IMR-90 (cell line): ENCODE measurements at regions not wholly inside any gene's neighbourhood (a gene's known extent, or its start where the extent isn't known, plus 50 kb on each side); places are given as distances from the start of the nearest gene placed in this dataset.

Experiments used
- ATAC-seq: fragments of 200-7000 bp; cut with Tn5 transposase; 2 replicates; pipeline ENCODE4 v1.9.1; 2020; ENCODE audit warnings: low read depth, mild to moderate bottlenecking, moderate library complexity
- BruUV-seq: library from RNA; stranded (reverse); fragments of 400-500 nt; replicated peaks from 2 replicates; lab custom pipeline; 2021; lab: Mats Ljungman, UMichigan
- CTCF ChIA-PET: fragments of 300-600 bp; formaldehyde crosslinking; extraction: SDS; loops from one replicate; lab custom pipeline; 2021; ENCODE audit warnings: antibody characterized with exemption; lab: Yijun Ruan, JAX
- POLR2A ChIA-PET: fragments of 300-600 bp; sonication (Branson Sonifier 250); formaldehyde crosslinking; loops from one replicate; lab custom pipeline; 2022; ENCODE audit warnings: antibody characterized with exemption; ENCODE audit not compliant: unreplicated experiment; lab: Charles Lee
- DNase-seq: peaks from one replicate; pipeline ENCODE4 v3.0.0; 2013
- H2AFZ ChIP-seq: replicated peaks from 2 replicates; pipeline ENCODE3; 2013; ENCODE audit warnings: low read length, mild to moderate bottlenecking; ENCODE audit not compliant: poor library complexity
- H2AK5ac ChIP-seq: 2 replicates; pipeline ENCODE4 v1.6.1; 2013; ENCODE audit warnings: low read depth, low read length, inconsistent platforms
- H2AK9ac ChIP-seq: replicated peaks from 2 replicates; pipeline ENCODE3; 2013; ENCODE audit warnings: mild to moderate bottlenecking, low read depth, low read length, moderate library complexity; ENCODE audit not compliant: poor library complexity
- H2BK120ac ChIP-seq: 2 replicates; pipeline ENCODE4 v1.6.1; 2013; ENCODE audit warnings: low read depth, low read length, inconsistent platforms
- H2BK15ac ChIP-seq: 3 replicates; pipeline ENCODE4 v1.6.1; 2013; ENCODE audit warnings: low read depth, low read length, inconsistent platforms
- H2BK20ac ChIP-seq: 2 replicates; pipeline ENCODE4 v1.6.1; 2013; ENCODE audit warnings: low read depth, mild to moderate bottlenecking, inconsistent platforms, low read length, moderate library complexity
- H2BK5ac ChIP-seq: 2 replicates; pipeline ENCODE4 v1.6.1; 2013; ENCODE audit warnings: mild to moderate bottlenecking, low read depth, low read length, inconsistent platforms; ENCODE audit not compliant: poor library complexity, severe bottlenecking
- H3K14ac ChIP-seq: replicated peaks from 2 replicates; pipeline ENCODE4 v1.6.1; 2013; ENCODE audit warnings: low read depth, low read length, inconsistent platforms
- H3K18ac ChIP-seq: 2 replicates; pipeline ENCODE4 v1.6.1; 2013; ENCODE audit warnings: low read depth, low read length, control low read depth
- H3K23ac ChIP-seq: 2 replicates; pipeline ENCODE4 v1.6.1; 2013; ENCODE audit warnings: low read depth, low read length, inconsistent platforms
- H3K27ac ChIP-seq: 2 replicates; pipeline ENCODE4 v1.5.1; 2013; ENCODE audit warnings: mild to moderate bottlenecking, control low read depth, low read length; ENCODE audit not compliant: insufficient read depth
- H3K27me3 ChIP-seq: 2 replicates; pipeline ENCODE4 v1.6.1; 2013; ENCODE audit warnings: low read length; ENCODE audit not compliant: control insufficient read depth, insufficient read depth
- H3K36me3 ChIP-seq: 2 replicates; pipeline ENCODE4 v1.6.1; 2013; ENCODE audit warnings: low read length, mixed read lengths; ENCODE audit not compliant: control insufficient read depth, insufficient read depth
- H3K4ac ChIP-seq: 2 replicates; pipeline ENCODE4 v1.6.1; 2013; ENCODE audit warnings: low read depth, low read length, inconsistent platforms
- H3K4me1 ChIP-seq: 2 replicates; pipeline ENCODE4 v1.6.1; 2013; ENCODE audit warnings: low read length, mixed read lengths; ENCODE audit not compliant: control insufficient read depth, insufficient read depth
- H3K4me2 ChIP-seq: 2 replicates; pipeline ENCODE4 v1.6.1; 2013; ENCODE audit warnings: low read depth, mild to moderate bottlenecking, control low read depth, low read length, moderate library complexity
- H3K4me3 ChIP-seq: 2 replicates; pipeline ENCODE4 v1.5.1; 2013; ENCODE audit warnings: low read depth, mild to moderate bottlenecking, control low read depth, low read length, moderate library complexity; ENCODE audit not compliant: insufficient read depth
- H3K56ac ChIP-seq: 2 replicates; pipeline ENCODE4 v1.6.1; 2013; ENCODE audit warnings: low read length, inconsistent platforms; ENCODE audit not compliant: insufficient read depth; ENCODE audit errors: extremely low read depth
- H3K79me1 ChIP-seq, 2 experiments: 2 replicates each; pipeline ENCODE4 v1.6.1; 2013; ENCODE audit warnings: low read length in 2 of 2, inconsistent platforms in 1 of 2, low read depth in 1 of 2
- H3K9ac ChIP-seq: 2 replicates; pipeline ENCODE4 v1.6.1; 2013; ENCODE audit warnings: low read depth, low read length, control low read depth
- H3K9me1 ChIP-seq: 2 replicates; pipeline ENCODE4 v1.6.1; 2013; ENCODE audit warnings: low read length, inconsistent platforms; ENCODE audit not compliant: insufficient read depth
- H3K9me3 ChIP-seq: 2 replicates; pipeline ENCODE4 v1.6.1; 2013; ENCODE audit warnings: low read length; ENCODE audit not compliant: control insufficient read depth, insufficient read depth
- H4K20me1 ChIP-seq: 2 replicates; pipeline ENCODE4 v1.6.1; 2013; ENCODE audit warnings: low read length, inconsistent platforms; ENCODE audit not compliant: insufficient read depth
- H4K5ac ChIP-seq: 2 replicates; pipeline ENCODE4 v1.6.1; 2013; ENCODE audit warnings: mild to moderate bottlenecking, low read depth, low read length, control low read depth
- H4K8ac ChIP-seq, 2 experiments: 2 replicates each; pipeline ENCODE4 v1.6.1; 2013; ENCODE audit warnings: low read depth in 2 of 2, low read length in 2 of 2, control low read depth in 1 of 2, inconsistent platforms in 1 of 2
- H4K91ac ChIP-seq: 2 replicates; pipeline ENCODE4 v1.6.1; 2013; ENCODE audit warnings: low read depth, low read length, inconsistent platforms; ENCODE audit not compliant: insufficient read depth
- BHLHE40 ChIP-seq: fragments of 150-350 bp; IDR thresholded peaks from 2 replicates; pipeline ENCODE4 v1.6.1; 2016; ENCODE audit warnings: mild to moderate bottlenecking, low read depth, low read length
- CEBPB ChIP-seq: IDR thresholded peaks from 2 replicates; pipeline ENCODE4 v1.6.1; 2012; ENCODE audit warnings: low read depth, low read length, improper control_type of control experiment
- CHD1 ChIP-seq: IDR thresholded peaks from 2 replicates; pipeline ENCODE4 v1.6.1; 2012; ENCODE audit warnings: low read depth, low read length, improper control_type of control experiment
- CTCF ChIP-seq: conservative IDR thresholded peaks from 2 replicates; pipeline ENCODE4 v1.5.1; 2012; ENCODE audit warnings: mild to moderate bottlenecking, low read depth, low read length, improper control_type of control experiment
- ELK1 ChIP-seq: fragments of 150-350 bp; IDR thresholded peaks from 2 replicates; pipeline ENCODE4 v1.6.1; 2016; ENCODE audit warnings: low read depth, mild to moderate bottlenecking, low read length, moderate library complexity, borderline replicate concordance
- FOS ChIP-seq: fragments of 150-350 bp; IDR thresholded peaks from 2 replicates; pipeline ENCODE4 v1.6.1; 2016; ENCODE audit warnings: low read depth, low read length
- MAFK ChIP-seq: IDR thresholded peaks from 2 replicates; pipeline ENCODE4 v1.6.1; 2012; ENCODE audit warnings: low read depth, low read length, improper control_type of control experiment
- MAZ ChIP-seq: IDR thresholded peaks from 2 replicates; pipeline ENCODE4 v1.6.1; 2012; ENCODE audit warnings: low read depth, mild to moderate bottlenecking, low read length, improper control_type of control experiment, moderate library complexity, borderline replicate concordance
- MXI1 ChIP-seq: IDR thresholded peaks from 2 replicates; pipeline ENCODE4 v1.6.1; 2012; ENCODE audit warnings: low read depth, mild to moderate bottlenecking, low read length, moderate library complexity, borderline replicate concordance
- NFE2L2 ChIP-seq: fragments of 150-350 bp; IDR thresholded peaks from 2 replicates; pipeline ENCODE4 v1.6.1; 2016; ENCODE audit warnings: low read depth, mild to moderate bottlenecking, low read length
- RAD21 ChIP-seq: IDR thresholded peaks from 2 replicates; pipeline ENCODE4 v1.6.1; 2012; ENCODE audit warnings: low read length, improper control_type of control experiment
- RCOR1 ChIP-seq: IDR thresholded peaks from 2 replicates; pipeline ENCODE4 v1.6.1; 2012; ENCODE audit warnings: mild to moderate bottlenecking, low read length, improper control_type of control experiment; ENCODE audit not compliant: insufficient replicate concordance
- SMC3 ChIP-seq: fragments of 150-350 bp; IDR thresholded peaks from 2 replicates; pipeline ENCODE4 v1.6.1; 2016; ENCODE audit warnings: low read depth, mild to moderate bottlenecking, antibody characterized with exemption, low read length, moderate library complexity
- USF2 ChIP-seq: fragments of 150-350 bp; IDR thresholded peaks from 2 replicates; pipeline ENCODE4 v1.6.1; 2017; ENCODE audit warnings: mild to moderate bottlenecking, antibody characterized with exemption, low read length, low read depth
- WGBS, 2 experiments: methylation state at CpG; one replicate each; pipeline versions ENCODE4 v1.1.5 to v1.1.7; 2013; ENCODE audit warnings: missing lambda C conversion rate in 2 of 2; ENCODE audit not compliant: insufficient read length in 1 of 2; ENCODE audit errors: extremely low coverage in 2 of 2; 5-methylcytosine and 5-hydroxymethylcytosine counted together
- dilution Hi-C: fragments of 300-500 bp; cut with HindIII; formaldehyde crosslinking; loops from one replicate; pipeline ENCODE4 v1.14.3; 2018; ENCODE audit warnings: low sequenced_read_pairs; ENCODE audit not compliant: unreplicated experiment
- in situ Hi-C: fragments of 300-500 bp; cut with MboI; formaldehyde crosslinking; loops from 3 replicates; pipeline ENCODE4 v1.14.3; 2019; ENCODE audit warnings: low sequenced_read_pairs, inconsistent platforms, mixed read lengths
- intact Hi-C: fragments of 100-400 bp; cut with micrococcal nuclease; formaldehyde crosslinking; loops from 2 replicates; pipeline ENCODE4 v1.10.0; 2022

GRCh38 chr2:211228559-211228958, 672.2 kb downstream of the CPS1 start:
- Histone ChIP-seq H3K27ac (no peak overlapping the region), H2BK15ac (no peak overlapping the region)
- BruUV-seq, result no TSS peak

More at GRCh38 chr2:211228559-211228958, 672.2 kb downstream of the CPS1 start:
- Histone ChIP-seq H3K9me1 (no peaks in the 10 kb centered on the region), H4K20me1 (no peaks in the 10 kb centered on the region), H3K27me3 (no peaks in the 10 kb centered on the region), H3K9ac (no peak overlapping the region), H2AFZ (no peak overlapping the region), H3K79me1 (no peaks in the 10 kb centered on the region), H3K56ac (no peak overlapping the region), H3K9me3 (peaks cover 14% of the 10 kb centered on the region), H3K23ac (no peak overlapping the region), H3K14ac (no peak overlapping the region), H3K4ac (no peak overlapping the region), H3K4me2 (no peak overlapping the region), H2BK20ac (no peak overlapping the region), H2BK120ac (no peak overlapping the region), H4K8ac (no peak overlapping the region), H3K36me3 (no peaks in the 10 kb centered on the region), H3K18ac (no peak overlapping the region), H2AK9ac (no peak overlapping the region), H4K5ac (no peak overlapping the region), H3K4me3 (no peak overlapping the region), H3K4me1 (no peaks in the 10 kb centered on the region), H2AK5ac (no peak overlapping the region), H2BK5ac (no peak overlapping the region), H4K91ac (no peak overlapping the region)
- DNase-seq (no peak), ATAC-seq (no peak)
- intact Hi-C loops, result no loop called here
- in situ Hi-C loops, result no loop called here
- no peak for TF ChIP-seq MAFK
- no peak for TF ChIP-seq CTCF
- no peak for TF ChIP-seq NFE2L2
- TF ChIP-seq MAZ, result no peak
- TF ChIP-seq FOS, result no peak
- no peak for TF ChIP-seq MXI1
- TF ChIP-seq SMC3, result no peak
- TF ChIP-seq CHD1, result no peak
- no peak for TF ChIP-seq ELK1
- no peak for TF ChIP-seq CEBPB
- no peak for TF ChIP-seq BHLHE40
- no peak for TF ChIP-seq RCOR1
- TF ChIP-seq USF2, result no peak
- no peak for TF ChIP-seq RAD21
- ChIA-PET CTCF (no interaction called here), POLR2A (no interaction called here)
- WGBS, 2 experiments, result 20% methylated on average over 1 of the region's 3 CpGs; no CpG with 5 or more reads in 1 of the 2 experiments
- dilution Hi-C loops, result no loop called here
